ENCODE measurements at regions not wholly inside any gene's neighbourhood (a gene's known extent, or its start where the extent isn't known, plus 50 kb on each side); places are given as distances from the start of the nearest gene placed in this dataset.

GRCh38 chr5:93048858-93049257 is 532.2 kb downstream of the NR2F1-AS1 start:
- no peak for DNase-seq

- DNase-seq: no peak
Measured at GRCh38 chr5:93044859-93045666, 536.0 kb downstream of the NR2F1-AS1 start.

GRCh38 chr5:93039888-93040287 is 541.1 kb downstream of the NR2F1-AS1 start:
- no peak for DNase-seq

- DNase-seq: no peak
Measured at GRCh38 chr5:93034621-93035590, 546.1 kb downstream of the NR2F1-AS1 start.

- peak; percentile 6 for DNase-seq
Measured at GRCh38 chr5:93022796-93023447, 558.1 kb downstream of the NR2F1-AS1 start.

- no peak for DNase-seq
Measured at GRCh38 chr5:93022211-93022610, 558.8 kb downstream of the NR2F1-AS1 start.

- DNase-seq: no peak
Measured at GRCh38 chr5:93019896-93020295, 561.1 kb downstream of the NR2F1-AS1 start.

- DNase-seq: no peak
Measured at GRCh38 chr5:93018461-93018860, 562.6 kb downstream of the NR2F1-AS1 start.

- DNase-seq: no peak
Measured at GRCh38 chr5:93017849-93018248, 563.2 kb downstream of the NR2F1-AS1 start.

GRCh38 chr5:93017376-93017775 is 563.6 kb downstream of the NR2F1-AS1 start:
- no peak for DNase-seq

GRCh38 chr5:93010616-93011015 is 570.4 kb downstream of the NR2F1-AS1 start:
- no peak for DNase-seq

- DNase-seq: no peak
Measured at GRCh38 chr5:93010037-93010436, 571.0 kb downstream of the NR2F1-AS1 start.

GRCh38 chr5:93008502-93009207 is 572.4 kb downstream of the NR2F1-AS1 start:
- no peak for DNase-seq

GRCh38 chr5:93006915-93007314 is 574.1 kb downstream of the NR2F1-AS1 start:
- DNase-seq: no peak

- DNase-seq: no peak
Measured at GRCh38 chr5:92998456-92998855, 582.6 kb downstream of the NR2F1-AS1 start.

GRCh38 chr5:92994392-92994791 is 586.6 kb downstream of the NR2F1-AS1 start:
- no peak for DNase-seq

GRCh38 chr5:92992073-92992472 is 588.9 kb downstream of the NR2F1-AS1 start:
- no peak for DNase-seq

- DNase-seq: no peak
Measured at GRCh38 chr5:92991581-92992067, 589.4 kb downstream of the NR2F1-AS1 start.

GRCh38 chr5:92990771-92991170 is 590.2 kb downstream of the NR2F1-AS1 start:
- DNase-seq: peak; percentile 8

GRCh38 chr5:92981001-92981400 is 600.0 kb downstream of the NR2F1-AS1 start:
- no peak for DNase-seq

GRCh38 chr5:92980491-92980890 is 600.5 kb downstream of the NR2F1-AS1 start:
- no peak for DNase-seq

- DNase-seq: no peak
Measured at GRCh38 chr5:92979716-92980115, 601.3 kb downstream of the NR2F1-AS1 start.

Data from NCI-H2171 treated with DMSO at 0.1 percent for 48 hours (cell line).